Stimulated activated CD8-positive, alpha-beta memory T cell treated with anti-CD3 and anti-CD28 coated beads, Interleukin-7, amount 100 ng/mL, for 4 hours (primary cell): ENCODE measurements at regions not wholly inside any gene's neighbourhood (a gene's known extent, or its start where the extent isn't known, plus 50 kb on each side); places are given as distances from the start of the nearest gene placed in this dataset.
"Not testable (repeated sequence)": the region's sequence is repeated elsewhere in the genome, so short reads cannot be mapped to it uniquely, and the experiment has no call there.

ENCODE experiments used
- DNase-seq, 2 donors: peaks; one replicate each; pipeline ENCODE4 v3.0.0-alpha.2; 2020; ENCODE audit warnings: low read depth in 2 of 2

- DNase-seq = no peak
Observed at GRCh38 chr15:92705764-92706163, 50.2 kb upstream of the FAM174B start.

GRCh38 chr15:92706201-92706600 lies 50.6 kb upstream of the FAM174B start:
- no peak for DNase-seq

- no peak for DNase-seq
Observed at GRCh38 chr15:92707880-92708551, 52.4 kb upstream of the FAM174B start.

- DNase-seq = no peak
Observed at GRCh38 chr15:92708635-92709034, 53.1 kb upstream of the FAM174B start.

GRCh38 chr15:92709110-92709790 lies 53.7 kb upstream of the FAM174B start:
- no peak for DNase-seq

- no peak for DNase-seq
Observed at GRCh38 chr15:92711457-92711831, 55.9 kb upstream of the FAM174B start.

- DNase-seq = no peak
Observed at GRCh38 chr15:92714077-92714476, 58.5 kb upstream of the FAM174B start.

GRCh38 chr15:92714477-92715401 lies 59.2 kb upstream of the FAM174B start:
- DNase-seq = peak; percentile 51 to 59

- no peak for DNase-seq
Observed at GRCh38 chr15:92715758-92716157, 60.2 kb upstream of the FAM174B start.

GRCh38 chr15:92719021-92719420 lies 63.4 kb upstream of the FAM174B start:
- DNase-seq = no peak

- DNase-seq = no peak
Observed at GRCh38 chr15:92724144-92724543, 68.6 kb upstream of the FAM174B start.

- no peak for DNase-seq
Observed at GRCh38 chr15:92725171-92725570, 69.6 kb upstream of the FAM174B start.

GRCh38 chr15:92728266-92728665 lies 72.7 kb upstream of the FAM174B start:
- DNase-seq = no peak

- DNase-seq = no peak
Observed at GRCh38 chr15:92733090-92733933, 77.7 kb upstream of the FAM174B start.

- DNase-seq = peak in 1 of 2 donors; percentile 2
Observed at GRCh38 chr15:92733934-92734521, 78.5 kb upstream of the FAM174B start.

- DNase-seq = not testable (repeated sequence)
Observed at GRCh38 chr15:92739246-92739645, 83.7 kb upstream of the FAM174B start.

GRCh38 chr15:92745845-92746271 lies 90.3 kb upstream of the FAM174B start:
- DNase-seq = no peak

GRCh38 chr15:92747047-92747446 lies 91.5 kb upstream of the FAM174B start:
- no peak for DNase-seq

- DNase-seq = no peak
Observed at GRCh38 chr15:92749216-92749615, 93.6 kb upstream of the FAM174B start.

- DNase-seq = no peak
Observed at GRCh38 chr15:92749946-92750345, 94.4 kb upstream of the FAM174B start.

GRCh38 chr15:92751528-92751927 lies 96.0 kb upstream of the FAM174B start:
- DNase-seq = no peak
